Hepatocyte (in vitro differentiated cells): ENCODE measurements at regions not wholly inside any gene's neighbourhood (a gene's known extent, or its start where the extent isn't known, plus 50 kb on each side); places are given as distances from the start of the nearest gene placed in this dataset.

Source experiments
- DNase-seq: peaks from one replicate; pipeline ENCODE4 v3.0.0-alpha.2; 2016; ENCODE audit warnings: low spot score
- H2AFZ ChIP-seq: fragments of 200-600 bp; sonication (generic); 2 replicates; pipeline ENCODE4 v1.6.0; 2016; ENCODE audit warnings: antibody characterized with exemption, mild to moderate bottlenecking
- H3K27ac ChIP-seq: fragments of 200-600 bp; sonication (generic); 2 replicates; pipeline ENCODE4 v1.5.1; 2016; ENCODE audit warnings: mild to moderate bottlenecking
- H3K27me3 ChIP-seq: fragments of 200-600 bp; sonication (generic); 2 replicates; pipeline ENCODE4 v1.6.1; 2016
- H3K36me3 ChIP-seq: fragments of 200-600 bp; sonication (generic); replicated peaks from 2 replicates; pipeline ENCODE4 v1.5.1; 2016; ENCODE audit warnings: low read depth; ENCODE audit not compliant: insufficient read depth
- H3K4me1 ChIP-seq: fragments of 200-600 bp; sonication (generic); 2 replicates; pipeline ENCODE4 v1.5.1; 2016; ENCODE audit warnings: mild to moderate bottlenecking, moderate library complexity; ENCODE audit not compliant: insufficient read depth
- H3K4me2 ChIP-seq: fragments of 200-600 bp; sonication (generic); 2 replicates; pipeline ENCODE4 v1.6.0; 2016
- H3K4me3 ChIP-seq: fragments of 200-600 bp; sonication (generic); 2 replicates; pipeline ENCODE4 v1.5.1; 2016; ENCODE audit warnings: mild to moderate bottlenecking
- H3K79me2 ChIP-seq: fragments of 200-600 bp; sonication (generic); 2 replicates; pipeline ENCODE4 v1.6.0; 2017; ENCODE audit warnings: mild to moderate bottlenecking
- H3K9me2 ChIP-seq: fragments of 200-600 bp; sonication (generic); replicated peaks from 2 replicates; pipeline ENCODE4 v1.6.0; 2017; ENCODE audit warnings: mild to moderate bottlenecking; ENCODE audit not compliant: insufficient read depth
- H3K9me3 ChIP-seq: fragments of 200-600 bp; sonication (generic); 2 replicates; pipeline ENCODE4 v1.5.1; 2016; ENCODE audit warnings: low read depth, mild to moderate bottlenecking
- H4K20me1 ChIP-seq: fragments of 200-600 bp; sonication (generic); 2 replicates; pipeline ENCODE4 v1.6.0; 2016; ENCODE audit warnings: mild to moderate bottlenecking; ENCODE audit not compliant: insufficient read depth, poor library complexity, severe bottlenecking
- CTCF ChIP-seq: fragments of 200-600 bp; sonication (generic); IDR thresholded peaks from 2 replicates; pipeline ENCODE4 v1.5.1; 2016; ENCODE audit warnings: antibody characterized with exemption, mild to moderate bottlenecking; ENCODE audit not compliant: poor library complexity
- EZH2 ChIP-seq: fragments of 200-600 bp; sonication (generic); IDR thresholded peaks from 2 replicates; pipeline ENCODE4 v1.6.1; 2016; ENCODE audit warnings: antibody characterized with exemption, mild to moderate bottlenecking, borderline replicate concordance
- EZH2phosphoT487 ChIP-seq: fragments of 200-600 bp; sonication (generic); IDR thresholded peaks from one replicate; pipeline ENCODE4 v1.6.1; 2018; ENCODE audit warnings: antibody characterized with exemption, mild to moderate bottlenecking, low read depth, moderate library complexity; ENCODE audit not compliant: unreplicated experiment, severe bottlenecking
- WGBS: methylation state at CpG from one replicate; pipeline ENCODE4 v1.1.6; 2016; ENCODE audit warnings: low lambda C conversion rate; ENCODE audit errors: missing lambda C conversion rate; 5-methylcytosine and 5-hydroxymethylcytosine counted together

GRCh38 chr2:14866736-14867352 lies 234.3 kb downstream of the LRATD1 start:
- Histone ChIP-seq H3K27ac (no peak overlapping the region), H3K36me3 (no peaks in the 10 kb centered on the region), H3K27me3 (no peaks in the 10 kb centered on the region), H3K9me3 (peaks cover 8% of the 10 kb centered on the region), H3K4me2 (no peak overlapping the region), H3K4me1 (no peaks in the 10 kb centered on the region), H3K79me2 (no peaks in the 10 kb centered on the region), H3K9me2 (no peaks in the 10 kb centered on the region), H3K4me3 (no peak overlapping the region), H4K20me1 (no peaks in the 10 kb centered on the region), H2AFZ (no peak overlapping the region)
- WGBS = 85% methylated on average over 1 of the region's 1 CpG
- DNase-seq = no peak
- no peak for TF ChIP-seq EZH2phosphoT487
- TF ChIP-seq EZH2 = no peak

- WGBS = 86% methylated on average over 1 of the region's 1 CpG
- Histone ChIP-seq H3K4me3 (no peak overlapping the region), H4K20me1 (no peaks in the 10 kb centered on the region), H3K36me3 (no peaks in the 10 kb centered on the region), H3K79me2 (no peaks in the 10 kb centered on the region), H3K27me3 (no peaks in the 10 kb centered on the region), H3K9me3 (peaks cover 8% of the 10 kb centered on the region), H3K9me2 (no peaks in the 10 kb centered on the region), H3K27ac (no peak overlapping the region), H3K4me2 (no peak overlapping the region), H3K4me1 (no peaks in the 10 kb centered on the region), H2AFZ (no peak overlapping the region)
- DNase-seq = no peak
- TF ChIP-seq EZH2phosphoT487 (no peak), CTCF (no peak), EZH2 (no peak)
These were observed 235.3 kb downstream of the LRATD1 start for GRCh38 chr2:14867853-14868252.

GRCh38 chr2:14872779-14873325 lies 240.3 kb downstream of the LRATD1 start:
- Histone ChIP-seq H3K79me2 (no peaks in the 10 kb centered on the region), H3K36me3 (no peaks in the 10 kb centered on the region), H4K20me1 (no peaks in the 10 kb centered on the region), H3K4me3 (no peak overlapping the region), H3K4me2 (no peak overlapping the region), H3K4me1 (no peaks in the 10 kb centered on the region), H3K27me3 (no peaks in the 10 kb centered on the region), H3K9me3 (peaks cover 8% of the 10 kb centered on the region), H3K27ac (no peak overlapping the region), H2AFZ (no peak overlapping the region), H3K9me2 (no peaks in the 10 kb centered on the region)
- no peak for DNase-seq
- no peak for TF ChIP-seq EZH2
- no peak for TF ChIP-seq CTCF
- TF ChIP-seq EZH2phosphoT487 = no peak
- WGBS = 92% methylated on average over 17 of the region's 17 CpGs

GRCh38 chr2:14881651-14882327 lies 249.3 kb downstream of the LRATD1 start:
- no peaks in the 10 kb centered on the region for H4K20me1 ChIP-seq
- H3K4me2 ChIP-seq = no peak overlapping the region
- no peak overlapping the region for H2AFZ ChIP-seq
- no peak for DNase-seq
- no peaks in the 10 kb centered on the region for H3K4me1 ChIP-seq
- H3K79me2 ChIP-seq = no peaks in the 10 kb centered on the region
- H3K9me3 ChIP-seq = no peaks in the 10 kb centered on the region
- no peaks in the 10 kb centered on the region for H3K9me2 ChIP-seq
- H3K27ac ChIP-seq = no peak overlapping the region
- 77% methylated on average over 3 of the region's 3 CpGs for WGBS
- TF ChIP-seq EZH2 = no peak
- no peak for TF ChIP-seq EZH2phosphoT487
- TF ChIP-seq CTCF = no peak
- no peaks in the 10 kb centered on the region for H3K27me3 ChIP-seq
- no peak overlapping the region for H3K4me3 ChIP-seq
- no peaks in the 10 kb centered on the region for H3K36me3 ChIP-seq
